ENCODE measurements at regions not wholly inside any gene's neighbourhood (a gene's known extent, or its start where the extent isn't known, plus 50 kb on each side); places are given as distances from the start of the nearest gene placed in this dataset.

DNA sequence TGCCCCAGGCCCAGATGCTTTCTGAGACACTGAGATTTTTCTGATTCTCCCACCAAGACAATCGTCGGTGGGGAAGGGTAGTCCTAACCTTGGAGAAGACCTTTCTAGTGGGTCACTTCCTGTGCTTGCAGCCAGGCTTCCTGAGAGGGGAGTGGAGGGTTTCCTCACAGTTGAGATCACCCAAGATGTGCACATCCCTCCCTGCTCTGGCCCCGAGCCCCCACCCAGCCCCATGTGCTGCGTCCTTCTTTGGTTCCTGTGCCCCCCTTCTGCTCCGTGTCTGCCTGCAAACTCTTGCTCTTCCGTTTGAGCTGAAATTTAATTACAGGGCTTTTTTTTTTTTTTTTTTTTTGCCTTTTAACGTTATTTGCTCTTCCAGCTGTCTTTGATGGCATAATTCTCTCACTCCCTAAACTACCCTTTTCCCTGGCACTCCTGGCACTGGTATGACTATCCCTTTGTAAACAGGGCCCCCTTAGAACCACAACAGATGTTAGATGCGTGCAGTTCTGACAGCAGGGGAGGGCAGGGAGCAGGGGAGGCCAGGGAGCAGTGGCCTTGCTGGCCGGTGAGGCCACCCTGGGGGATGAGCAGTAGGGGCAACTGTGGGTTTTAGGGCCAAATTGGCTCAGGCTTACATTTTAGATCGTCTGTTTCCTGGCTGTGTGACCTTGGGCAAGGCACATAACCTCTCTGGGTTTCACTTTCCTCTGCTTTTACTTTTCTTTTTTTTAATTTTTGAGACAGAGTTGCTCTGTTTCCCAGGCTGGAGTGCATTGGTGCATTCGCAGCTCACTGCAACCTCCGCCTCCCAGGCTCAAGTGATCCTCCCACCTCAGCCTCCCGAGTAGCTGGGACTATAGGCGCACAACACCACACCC, 144.5 kb downstream of the PHETA1 start:
- DNase-seq (ENCODE audit: extremely low read depth in 1 of 2, low read depth in 1 of 2), result no peak

DNA sequence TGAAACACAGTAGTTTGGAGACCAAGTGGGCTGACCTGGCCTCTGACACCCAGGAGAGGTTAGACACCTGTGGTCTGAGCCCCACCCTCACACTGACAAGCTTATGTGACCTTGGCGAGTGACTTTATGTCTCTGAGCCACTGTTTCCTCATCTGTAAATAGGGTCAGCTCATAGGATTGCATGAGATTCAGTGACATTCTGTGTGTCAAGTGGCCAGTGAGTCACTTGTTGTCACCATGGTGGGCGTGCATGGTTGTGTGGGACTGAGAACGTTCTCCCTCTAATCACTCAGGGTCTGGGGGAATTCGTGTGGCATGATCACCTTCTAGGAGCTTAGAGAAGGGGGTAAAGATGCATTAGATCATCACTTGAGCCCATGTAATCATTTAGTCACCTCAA, 146.4 kb downstream of the PHETA1 start:
- DNase-seq (ENCODE audit: extremely low read depth in 1 of 2, low read depth in 1 of 2), result peak in 1 of 2 donors; percentile 2

DNA sequence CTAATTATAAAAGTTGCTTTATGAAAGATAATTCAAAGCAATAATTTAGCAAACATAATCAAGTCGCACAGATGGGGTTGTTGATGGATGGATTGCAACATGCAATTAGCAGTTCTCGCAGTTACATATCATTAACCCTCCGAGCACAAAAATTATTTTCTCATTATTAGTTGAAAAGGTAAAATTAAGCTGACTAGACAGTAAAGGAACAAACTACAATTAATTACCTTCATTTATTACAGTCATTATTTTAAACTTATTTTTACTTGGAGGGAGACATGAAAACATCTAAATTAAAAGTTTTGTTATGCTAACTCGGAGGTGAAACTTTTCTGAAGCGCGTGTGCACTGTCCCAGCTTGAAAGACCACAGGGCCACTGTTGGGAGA, 146.9 kb downstream of the PHETA1 start:
- no peak for DNase-seq (ENCODE audit: extremely low read depth in 1 of 2, low read depth in 1 of 2)

DNA sequence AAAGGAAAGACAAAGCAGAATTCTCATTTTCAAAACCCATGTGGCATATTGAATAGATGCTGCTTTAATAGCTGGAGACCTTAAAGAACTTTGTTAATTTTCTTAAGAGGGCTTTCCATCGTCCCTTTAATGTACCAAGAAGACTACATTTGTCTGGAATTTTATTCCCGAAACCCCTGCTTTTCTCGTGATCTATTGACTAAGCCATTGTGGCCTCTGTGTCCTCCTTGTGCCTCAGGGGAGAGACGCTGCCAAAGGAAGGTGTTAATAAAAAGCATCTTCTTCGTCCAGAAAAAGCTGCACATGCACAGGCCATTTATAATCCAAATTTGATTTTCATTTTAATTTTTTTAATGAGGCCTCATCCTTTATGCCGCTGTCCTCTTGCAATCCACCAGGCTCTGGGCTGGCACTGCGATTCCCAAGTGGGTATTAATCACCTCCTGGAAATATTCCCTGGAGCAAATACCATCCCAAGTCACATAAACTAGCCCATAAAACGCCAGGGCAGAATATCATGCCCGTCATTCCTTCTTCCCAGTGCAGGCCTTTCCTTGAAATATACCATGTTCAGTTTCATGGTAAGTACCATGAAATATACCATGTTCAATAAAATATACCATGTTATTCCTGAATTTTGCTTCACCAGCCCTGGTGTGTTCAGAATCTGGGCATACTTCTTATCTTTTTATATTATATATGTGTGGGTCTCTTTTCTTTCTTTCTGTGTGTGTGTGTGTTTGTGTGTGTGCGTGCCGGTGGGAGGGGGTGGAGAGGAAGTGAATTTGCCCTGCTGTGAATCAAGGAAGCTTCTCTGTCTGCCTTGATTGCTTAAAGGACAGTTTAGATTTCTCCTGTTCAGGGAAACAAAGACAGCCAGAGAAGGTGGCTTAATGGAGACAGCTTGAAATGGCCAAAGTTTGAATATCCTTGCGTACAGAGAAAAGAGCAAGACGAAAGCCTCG, 147.6 kb downstream of the PHETA1 start:
- DNase-seq (ENCODE audit: extremely low read depth in 1 of 2, low read depth in 1 of 2), result no peak

DNA sequence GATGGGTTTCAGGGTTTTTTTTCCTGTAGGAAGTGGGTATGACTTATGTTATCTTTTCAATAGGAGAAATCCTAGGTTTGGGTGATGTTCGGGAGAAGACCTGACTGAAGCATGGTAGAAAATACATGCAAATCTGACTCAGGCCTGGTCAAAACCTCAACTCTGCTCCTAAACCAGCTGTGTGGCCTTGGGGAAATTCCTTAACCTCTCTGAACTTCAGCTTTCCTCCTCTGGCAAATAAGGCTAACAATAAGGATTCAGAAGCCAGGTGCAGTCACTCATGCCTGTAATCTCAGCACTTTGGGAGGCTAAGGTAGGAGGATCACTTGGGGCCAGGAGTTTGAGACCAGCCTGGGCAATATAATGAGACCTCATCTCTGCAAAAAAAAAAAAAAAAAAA, 148.5 kb downstream of the PHETA1 start:
- no peak for DNase-seq (ENCODE audit: extremely low read depth in 1 of 2, low read depth in 1 of 2)

DNA sequence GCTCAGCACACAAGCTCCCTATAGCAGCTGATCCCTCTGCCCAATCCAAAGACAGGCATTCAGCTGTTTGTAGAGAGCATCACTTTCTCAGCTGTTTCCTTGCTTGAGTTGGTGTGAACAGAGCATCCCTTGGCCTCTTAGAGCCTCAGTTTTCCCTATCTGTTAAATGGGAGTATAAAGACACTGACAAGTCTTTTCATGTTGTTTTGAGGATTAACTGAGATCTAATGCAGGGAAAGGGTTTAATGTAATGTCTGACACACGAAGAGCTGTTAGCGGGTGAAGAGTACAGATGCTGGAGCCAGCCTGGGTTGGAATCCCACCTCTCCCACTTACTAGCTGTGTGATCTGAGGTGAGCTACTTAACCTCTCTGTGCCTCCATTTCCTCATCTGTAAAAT, 149.5 kb downstream of the PHETA1 start:
- DNase-seq (ENCODE audit: extremely low read depth in 1 of 2, low read depth in 1 of 2), result no peak

DNA sequence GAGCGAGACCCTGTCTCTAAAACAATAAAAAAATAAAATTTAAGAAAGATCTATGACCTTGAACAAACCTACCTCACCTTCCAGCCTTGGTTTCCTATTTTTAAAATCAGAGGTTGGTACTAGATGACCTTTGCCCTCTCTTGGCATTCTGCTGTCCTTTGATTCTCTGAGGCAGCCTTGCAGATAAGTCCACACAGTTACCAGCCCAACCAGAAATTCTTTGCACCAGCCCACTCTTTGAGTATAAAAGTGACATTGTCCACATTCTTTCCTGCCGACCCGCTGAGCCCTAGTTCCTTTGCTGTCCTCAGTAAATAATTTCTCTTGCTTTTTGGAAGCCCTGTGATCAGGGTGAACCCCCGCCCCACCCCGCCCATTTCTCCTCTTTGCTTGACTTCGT, 150.4 kb downstream of the PHETA1 start:
- DNase-seq (ENCODE audit: extremely low read depth in 1 of 2, low read depth in 1 of 2), result no peak

DNA sequence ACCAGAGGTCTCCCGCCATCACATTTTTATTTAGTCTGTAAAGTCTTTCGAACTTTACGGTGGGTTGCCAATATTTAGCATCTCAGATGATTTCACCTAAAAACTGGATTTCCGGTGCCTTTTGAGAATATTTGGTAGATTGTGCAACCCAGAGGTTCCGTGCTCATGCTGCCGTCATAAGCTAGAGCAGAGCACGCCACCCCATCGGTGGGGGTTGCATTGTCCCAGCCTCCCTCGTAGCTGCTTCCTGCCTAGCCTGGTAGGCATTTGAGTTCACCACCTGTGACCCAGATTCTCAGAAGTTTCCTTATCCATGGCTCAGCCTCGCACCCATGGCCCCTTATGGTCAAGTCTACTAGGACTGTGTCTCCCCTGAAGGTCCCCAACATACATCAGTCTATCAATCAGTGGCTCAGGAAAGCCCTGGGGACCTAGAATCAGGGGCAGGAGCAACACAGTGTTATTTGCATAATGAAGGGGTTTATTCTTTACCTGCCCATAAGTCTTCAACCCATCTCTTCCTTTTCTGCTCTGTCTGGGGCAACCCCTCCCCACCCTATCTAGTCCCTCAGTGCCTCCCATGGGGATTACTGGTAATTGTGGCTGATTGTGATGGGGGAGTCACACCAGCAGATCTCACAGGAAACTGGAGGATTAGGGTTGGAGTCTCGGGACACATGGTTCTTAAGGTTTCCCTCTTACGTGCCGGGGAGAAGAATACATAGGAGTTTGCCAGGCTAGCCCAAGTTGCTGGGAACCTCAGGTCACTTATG, 152.3 kb downstream of the PHETA1 start:
- DNase-seq (ENCODE audit: extremely low read depth in 1 of 2, low read depth in 1 of 2), result no peak

DNA sequence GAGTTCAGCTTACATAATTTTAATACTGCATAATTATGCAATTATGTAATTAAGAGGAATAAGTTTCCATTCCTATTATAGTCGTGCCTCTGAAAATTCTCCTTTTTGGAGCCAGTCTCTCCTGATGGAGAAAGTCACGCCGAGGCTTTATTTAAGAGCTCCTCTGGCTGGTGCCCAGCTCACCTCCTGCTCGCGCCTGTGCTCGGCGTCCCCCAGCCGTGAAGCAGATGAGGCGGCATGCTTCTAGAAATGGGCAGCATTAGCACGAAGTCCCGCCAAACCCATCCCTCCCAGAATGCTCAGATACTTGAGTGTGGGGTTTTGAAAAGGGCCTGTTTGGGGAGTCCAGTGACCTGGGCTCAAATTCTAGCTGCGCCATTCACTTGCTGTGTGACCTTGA, 153.0 kb downstream of the PHETA1 start:
- no peak for DNase-seq (ENCODE audit: extremely low read depth in 1 of 2, low read depth in 1 of 2)

DNA sequence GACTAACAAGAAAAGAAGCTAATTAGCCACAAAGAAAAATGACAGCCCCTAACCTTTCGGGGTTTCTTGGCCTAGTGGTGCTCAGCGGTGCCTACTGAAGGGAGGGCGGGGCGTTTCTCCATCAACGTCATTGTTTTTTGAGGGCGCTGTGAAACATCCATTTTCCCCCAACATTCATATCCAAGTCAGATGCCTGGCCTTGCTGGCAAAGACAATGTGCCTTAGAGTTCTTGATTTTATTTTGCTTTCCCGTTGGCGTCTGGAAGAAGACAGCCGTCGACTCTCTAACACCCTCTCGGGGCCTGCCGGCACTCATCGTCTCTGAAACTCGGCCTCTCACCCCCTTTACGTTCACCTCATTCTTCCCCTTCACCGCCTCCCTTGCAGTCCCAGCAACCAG, 154.5 kb downstream of the PHETA1 start:
- DNase-seq (ENCODE audit: extremely low read depth in 1 of 2, low read depth in 1 of 2), result no peak

DNA sequence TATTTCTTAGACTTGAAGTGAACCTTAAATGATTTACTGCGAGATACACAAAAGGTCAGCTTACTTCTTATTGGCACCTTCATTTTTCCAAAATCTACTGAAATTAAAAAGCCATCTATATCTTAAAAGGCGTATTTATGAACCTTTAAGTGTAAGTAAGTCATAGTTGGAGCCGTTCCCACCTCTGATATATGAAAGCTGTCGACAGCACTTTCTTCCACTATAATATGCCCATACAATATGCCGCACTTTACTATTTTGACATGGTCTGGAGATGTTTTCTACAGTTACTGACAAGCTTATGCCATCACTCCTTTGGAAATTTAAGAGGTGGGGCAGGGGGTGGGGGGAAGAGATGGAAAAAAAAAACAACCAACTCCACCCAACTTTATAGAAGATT, 155.3 kb downstream of the PHETA1 start:
- DNase-seq (ENCODE audit: extremely low read depth in 1 of 2, low read depth in 1 of 2), result no peak

DNA sequence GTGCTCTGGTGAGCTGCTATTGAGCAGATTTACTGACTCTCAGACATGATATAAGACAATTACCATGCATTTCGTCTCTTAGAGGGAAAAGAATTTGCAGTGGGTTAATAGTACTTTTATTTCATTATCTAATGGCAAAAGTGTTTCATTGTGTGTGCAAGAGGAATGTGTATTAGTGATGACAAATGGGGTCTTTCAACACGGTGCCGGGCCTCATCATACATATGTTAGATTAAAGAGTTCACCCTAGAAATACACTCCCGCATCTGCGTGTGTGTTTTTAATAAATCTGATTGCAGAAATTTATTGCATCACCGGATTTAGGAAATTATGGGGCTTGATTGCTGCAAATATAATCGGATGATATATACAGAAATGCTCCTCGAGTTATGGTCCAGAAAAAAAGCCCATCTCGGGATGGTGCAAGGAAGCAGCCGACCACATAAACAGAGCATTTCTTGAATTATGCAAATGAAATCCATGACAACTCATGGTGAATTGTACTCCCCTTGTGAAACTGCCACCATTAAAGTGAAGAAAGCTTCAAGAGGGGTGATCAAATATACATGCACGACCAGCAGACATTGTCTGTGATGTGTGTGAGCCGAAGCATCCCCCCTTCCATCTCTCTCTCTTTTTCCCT, 156.0 kb downstream of the PHETA1 start:
- DNase-seq (ENCODE audit: extremely low read depth in 1 of 2, low read depth in 1 of 2), result no peak

DNA sequence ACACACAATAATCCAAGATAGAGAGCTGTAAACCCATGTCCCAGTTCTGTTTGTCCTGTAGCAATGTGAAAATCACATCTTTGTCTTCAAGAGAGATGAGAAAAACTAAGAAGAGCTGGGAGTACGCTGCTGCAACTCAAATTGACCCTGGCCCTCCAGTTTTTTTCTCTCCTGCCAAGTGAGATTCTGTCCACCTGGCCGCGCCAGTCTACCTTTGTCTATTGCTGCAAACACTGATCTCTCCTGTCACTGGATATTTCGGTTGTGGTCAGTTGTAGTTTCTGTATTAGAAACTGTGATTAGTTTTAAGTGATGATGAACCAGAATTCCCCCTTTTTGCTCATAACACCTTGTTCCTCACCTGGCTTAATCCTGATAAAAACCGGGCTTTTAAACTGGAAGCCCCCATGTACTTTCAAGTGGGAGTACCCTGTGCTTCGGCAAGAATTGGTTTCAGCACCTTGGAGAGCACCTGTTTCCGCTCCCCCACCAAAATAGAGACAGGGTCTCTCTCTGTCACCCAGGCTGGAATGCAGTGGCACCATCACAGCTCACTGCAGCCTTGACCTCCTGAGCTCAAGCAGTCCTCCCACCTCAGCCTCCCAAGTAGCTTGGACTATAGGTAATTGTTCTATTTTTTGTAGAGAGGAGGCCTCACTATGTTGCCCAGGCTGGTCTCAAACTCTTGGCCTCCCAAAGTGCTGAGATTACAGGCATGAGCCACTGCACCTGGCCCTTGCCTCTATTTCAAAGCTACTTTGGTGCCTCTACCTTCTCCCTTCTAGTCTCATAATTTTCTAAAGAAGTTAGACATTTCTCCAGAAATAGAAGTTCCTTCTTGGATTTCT, 156.8 kb downstream of the PHETA1 start:
- DNase-seq (ENCODE audit: extremely low read depth in 1 of 2, low read depth in 1 of 2), result no peak

DNA sequence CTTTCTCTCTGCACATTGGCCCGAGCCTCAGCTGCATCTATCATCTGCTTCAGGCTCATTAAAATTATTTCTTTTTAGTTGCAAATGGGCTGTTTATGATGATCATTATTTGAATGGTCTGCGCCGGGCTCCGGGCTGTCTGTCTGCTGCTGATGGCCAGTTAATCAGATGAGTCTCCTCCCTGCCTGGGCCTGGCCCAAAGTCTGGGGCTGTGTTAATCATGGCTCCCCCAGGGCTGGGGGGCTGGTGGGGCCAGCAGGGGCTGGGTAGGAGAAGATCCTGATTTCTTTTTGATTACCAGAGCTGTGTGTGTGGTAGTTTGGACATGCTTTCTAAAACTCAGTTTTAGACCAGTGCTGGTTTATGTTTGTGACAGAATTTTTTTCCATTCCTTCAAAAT, 159.1 kb downstream of the PHETA1 start:
- DNase-seq (ENCODE audit: extremely low read depth in 1 of 2, low read depth in 1 of 2), result no peak

DNA sequence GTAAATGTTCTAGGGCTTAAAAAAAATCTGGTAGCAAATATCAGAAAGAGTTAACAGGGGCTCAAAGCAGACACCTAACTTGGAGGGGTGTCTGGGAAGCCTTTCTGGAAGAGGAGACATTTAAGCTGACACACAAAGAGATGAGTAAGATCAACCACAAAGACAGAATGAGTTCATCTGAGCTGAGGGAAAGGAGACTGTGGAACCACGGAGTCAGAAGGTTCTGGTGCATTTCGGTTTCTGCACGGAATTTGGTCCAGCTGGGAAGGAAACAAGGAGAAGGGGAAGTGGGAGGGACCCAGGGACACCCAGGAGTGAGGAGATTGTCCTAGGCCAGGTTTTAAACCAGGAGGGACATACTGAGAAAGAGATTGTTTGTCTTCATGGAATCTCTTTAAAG, 161.1 kb downstream of the PHETA1 start:
- DNase-seq (ENCODE audit: extremely low read depth in 1 of 2, low read depth in 1 of 2), result no peak

DNA sequence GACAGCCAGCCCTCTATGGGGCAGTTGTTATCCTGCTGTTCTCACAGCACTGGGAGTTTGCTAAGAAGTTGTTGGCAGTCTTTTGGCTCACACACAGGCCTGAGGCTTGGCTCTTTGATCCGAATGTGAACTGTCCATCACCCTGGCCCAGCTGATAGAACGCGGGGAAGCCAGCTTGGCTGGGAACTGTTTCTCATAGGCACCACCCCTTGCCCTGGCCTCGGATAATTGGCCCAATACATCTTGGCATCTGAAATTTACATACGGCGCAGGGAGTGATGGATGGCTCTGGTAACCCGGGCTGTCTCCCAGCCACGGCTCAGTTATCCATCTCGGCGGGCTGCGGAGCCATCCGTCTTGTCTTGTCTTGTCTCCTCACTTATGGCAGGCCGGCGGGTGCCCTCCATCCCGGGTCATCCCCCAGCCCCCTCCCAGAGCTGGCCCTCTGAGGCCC, 164.1 kb downstream of the PHETA1 start:
- DNase-seq (ENCODE audit: extremely low read depth in 1 of 2, low read depth in 1 of 2), result no peak

DNA sequence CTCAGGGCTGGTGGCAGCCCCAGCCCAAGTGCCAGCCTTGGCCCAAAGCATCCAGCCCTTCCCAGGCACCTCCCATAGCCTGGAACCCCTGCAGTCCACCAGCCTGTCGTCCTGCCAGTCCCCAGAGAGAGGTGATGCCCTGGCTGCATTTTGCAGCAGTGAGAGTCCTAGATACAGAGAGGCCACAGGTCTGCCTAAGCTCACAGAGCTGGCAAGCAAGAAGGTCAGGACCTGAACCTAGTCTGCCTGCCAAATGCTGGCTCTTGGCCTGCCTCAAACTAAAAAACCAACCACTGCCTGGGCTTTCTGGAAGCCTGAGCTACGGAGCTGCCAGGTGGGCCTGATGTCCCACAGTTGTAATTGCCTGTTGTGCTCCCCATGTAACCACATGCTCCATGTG, 164.9 kb downstream of the PHETA1 start:
- DNase-seq (ENCODE audit: extremely low read depth in 1 of 2, low read depth in 1 of 2), result no peak

DNA sequence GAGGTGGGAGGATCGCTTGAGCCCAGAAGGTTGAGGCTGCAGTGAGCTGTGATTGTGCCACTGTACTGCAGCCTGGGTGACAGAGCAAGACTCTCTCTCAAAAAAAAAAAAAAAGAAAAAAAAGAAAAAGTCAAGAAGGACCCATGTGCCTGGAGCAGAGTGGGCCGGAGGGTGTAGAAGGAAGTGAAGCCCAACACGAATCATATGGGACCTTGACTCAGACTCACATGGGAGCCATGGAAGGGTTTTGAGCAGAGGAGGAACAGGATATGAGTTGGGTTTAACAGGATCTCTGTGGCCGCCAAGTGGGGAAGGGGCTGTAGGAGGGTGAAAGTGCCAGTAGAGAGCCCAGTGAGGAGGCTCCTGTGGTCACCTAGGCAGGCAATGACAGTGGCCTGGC, 165.4 kb downstream of the PHETA1 start:
- no peak for DNase-seq (ENCODE audit: extremely low read depth in 1 of 2, low read depth in 1 of 2)

DNA sequence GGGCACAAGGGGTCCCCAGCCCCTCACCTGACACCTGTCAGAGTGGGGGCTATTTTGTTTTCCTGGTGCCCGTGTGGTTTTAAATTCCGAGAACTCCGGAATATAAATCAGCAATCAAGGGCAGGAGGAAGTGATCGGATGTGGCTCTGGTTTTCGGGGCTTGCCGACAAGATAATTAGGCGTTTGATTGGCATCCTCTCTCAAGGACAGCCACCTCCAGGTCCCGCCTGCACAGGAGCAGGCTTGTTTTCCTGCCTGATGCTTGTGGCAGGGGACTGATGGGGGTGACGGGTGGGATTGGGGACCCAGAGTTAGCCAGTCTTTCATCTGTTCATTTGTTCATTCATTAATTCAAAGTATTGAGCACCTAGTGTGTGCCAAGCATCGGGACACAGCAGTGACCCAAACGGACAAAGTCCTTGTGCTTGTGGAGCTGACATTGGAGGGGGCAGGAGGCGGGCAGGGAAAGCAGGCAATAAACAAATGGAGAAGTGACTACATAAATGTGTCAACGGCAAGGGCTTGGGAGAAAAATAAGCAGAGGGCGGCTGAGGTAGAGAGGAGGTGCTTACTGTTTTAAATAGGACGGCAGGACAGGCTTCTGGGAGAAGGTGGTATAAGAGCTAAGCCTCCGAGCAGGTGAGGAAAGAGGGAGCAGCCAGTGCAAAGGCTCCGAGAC, 166.5 kb downstream of the PHETA1 start:
- DNase-seq (ENCODE audit: extremely low read depth in 1 of 2, low read depth in 1 of 2), result no peak

Data from stimulated activated CD8-positive, alpha-beta memory T cell treated with anti-CD3 and anti-CD28 coated beads, Interleukin-7, amount 100 ng/mL, for 48 hours (primary cell).